Transverse colon (tissue), 3 donors: ENCODE measurements at regions not wholly inside any gene's neighbourhood (a gene's known extent, or its start where the extent isn't known, plus 50 kb on each side); places are given as distances from the start of the nearest gene placed in this dataset.

ENCODE experiments used
- CTCF ChIP-seq, 5 experiments: fragments of 200-600 bp in 3 of 5; fragments of 450-650 bp in 2 of 5; sonication (generic) in 3 of 5; IDR thresholded peaks; 1 replicate in 2 of 5; 2 replicates in 3 of 5; pipeline ENCODE4 v1.5.1; 2016 to 2017; ENCODE audit warnings: antibody characterized with exemption in 5 of 5, inconsistent platforms in 3 of 5, mild to moderate bottlenecking in 2 of 5, moderate library complexity in 1 of 5
- POLR2A ChIP-seq: fragments of 450-650 bp; IDR thresholded peaks from one replicate; pipeline ENCODE4 v1.6.1; 2016; ENCODE audit warnings: antibody characterized with exemption, mild to moderate bottlenecking, moderate library complexity

DNA sequence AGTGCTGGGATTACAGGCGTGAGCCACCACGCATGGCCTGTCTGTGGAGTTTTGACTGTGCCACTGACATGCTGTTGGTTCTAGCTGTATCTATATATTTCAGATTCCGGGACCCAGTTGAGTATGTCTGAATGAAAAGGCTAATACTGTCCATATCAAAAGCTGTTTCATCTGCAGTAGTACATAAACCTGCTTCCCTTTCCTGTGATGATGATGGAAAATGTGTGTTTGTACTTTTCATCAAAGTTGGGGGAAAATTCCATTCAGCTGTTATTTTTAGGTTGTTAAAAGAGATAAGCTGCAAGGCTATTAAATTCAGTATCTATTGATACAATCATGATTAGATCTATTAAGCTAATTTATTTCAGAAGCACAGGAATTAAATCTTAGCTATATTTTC lies 237.6 kb upstream of the ADAMTSL1 start:
- TF ChIP-seq CTCF (IDR thresholded peaks at IDR 0.05) (no peak), POLR2A (no peak)
